ENCODE measurements at regions not wholly inside any gene's neighbourhood (a gene's known extent, or its start where the extent isn't known, plus 50 kb on each side); places are given as distances from the start of the nearest gene placed in this dataset.

DNA sequence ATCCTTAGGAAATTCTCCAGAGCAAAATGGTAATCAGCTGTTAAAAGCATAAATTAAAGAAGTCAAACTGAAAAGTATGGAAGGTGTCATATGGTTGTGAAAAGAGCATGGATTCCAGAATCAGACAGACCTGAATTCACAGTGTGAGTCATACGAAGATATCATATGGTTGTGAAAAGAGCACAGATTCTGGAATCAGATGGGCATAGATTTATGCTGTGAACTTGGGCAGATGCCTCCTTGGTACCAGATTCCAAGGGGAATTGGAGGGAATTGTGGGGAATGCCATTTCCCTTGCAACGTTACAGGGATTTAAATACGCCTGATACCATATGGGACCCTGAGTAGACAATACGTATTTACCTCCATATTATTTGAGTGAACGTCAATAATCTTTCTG, 183.7 kb downstream of the GALC start:
- TF ChIP-seq TAF1 (IDR thresholded peaks at IDR 0.05; ENCODE audit: borderline replicate concordance, insufficient read depth, low read length) (no peak), SIN3A (IDR thresholded peaks at IDR 0.05; ENCODE audit: borderline replicate concordance, insufficient read depth, low read length) (no peak), REST (IDR thresholded peaks at IDR 0.05; ENCODE audit: insufficient read depth in 1 of 2, low read depth in 2 of 2, low read length in 2 of 2) (no peak), POLR2AphosphoS5 (IDR thresholded peaks at IDR 0.05; ENCODE audit: low read depth, low read length) (no peak)

All from PFSK-1 (cell line).